NCI-H2196 treated with DMSO at 0.1 percent for 48 hours (cell line): ENCODE measurements at regions not wholly inside any gene's neighbourhood (a gene's known extent, or its start where the extent isn't known, plus 50 kb on each side); places are given as distances from the start of the nearest gene placed in this dataset.

Experiments
- DNase-seq: peaks from one replicate; lab custom pipeline; 2025; ENCODE audit not compliant: unreplicated experiment; lab: John Stamatoyannopoulos, UW

DNA sequence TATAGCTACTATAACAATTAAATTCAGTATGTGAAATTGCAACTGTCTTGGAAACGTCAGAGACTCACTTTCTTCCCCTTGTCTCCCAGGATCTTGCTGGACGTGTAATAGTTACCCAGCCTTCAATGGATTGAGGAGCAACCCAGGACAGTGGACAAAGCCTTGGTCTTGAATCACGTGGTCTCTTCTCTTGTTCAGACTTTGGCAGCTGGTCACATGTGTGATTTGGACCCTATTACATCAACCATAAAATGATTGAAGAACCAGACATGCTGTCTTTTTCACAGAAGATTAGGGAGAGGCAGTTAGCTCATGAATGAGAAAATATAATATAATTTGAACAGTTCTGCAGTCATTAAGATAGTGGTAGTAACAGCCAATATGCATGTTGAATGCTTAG lies 1085.5 kb upstream of the RBFOX1 start:
- no peak for DNase-seq

DNA sequence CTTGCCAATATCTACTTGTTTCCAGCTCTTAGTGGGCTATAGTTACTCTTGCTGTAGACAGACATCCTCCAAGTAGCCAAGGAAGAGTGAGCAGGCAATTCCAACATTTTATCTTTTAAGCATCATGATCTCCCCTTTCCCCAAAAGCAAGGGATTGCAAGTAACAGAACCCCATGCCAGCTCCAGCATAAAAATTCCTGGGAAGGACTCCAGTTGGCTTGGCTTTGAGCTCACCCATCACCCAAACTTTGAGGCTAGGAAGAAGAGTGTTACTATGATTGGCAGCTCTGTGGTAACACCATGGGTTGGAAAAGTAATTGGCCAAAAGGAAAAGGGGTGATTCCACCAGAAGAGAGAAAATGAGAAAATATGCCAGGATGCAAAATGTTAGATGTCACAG lies 1086.4 kb upstream of the RBFOX1 start:
- no peak for DNase-seq

DNA sequence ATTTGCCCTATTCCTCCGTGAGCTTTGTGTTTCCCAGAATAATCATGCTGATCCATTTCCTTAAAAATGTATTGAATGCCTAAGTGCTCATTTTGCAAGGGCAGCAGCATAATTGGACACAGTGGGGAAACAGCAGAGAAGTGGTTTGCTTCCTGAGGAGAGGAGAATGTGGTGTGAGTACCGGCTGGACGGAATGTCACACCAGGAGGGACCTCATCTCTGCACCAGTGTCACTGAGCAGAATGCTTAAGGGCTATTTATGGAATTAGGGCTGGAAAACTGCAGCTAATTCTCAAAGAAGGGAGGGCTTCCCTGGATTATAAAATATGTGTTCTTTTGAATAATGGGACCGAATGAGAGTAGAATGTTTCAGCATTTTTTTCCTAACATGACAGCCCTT lies 1100.6 kb upstream of the RBFOX1 start:
- no peak for DNase-seq

DNA sequence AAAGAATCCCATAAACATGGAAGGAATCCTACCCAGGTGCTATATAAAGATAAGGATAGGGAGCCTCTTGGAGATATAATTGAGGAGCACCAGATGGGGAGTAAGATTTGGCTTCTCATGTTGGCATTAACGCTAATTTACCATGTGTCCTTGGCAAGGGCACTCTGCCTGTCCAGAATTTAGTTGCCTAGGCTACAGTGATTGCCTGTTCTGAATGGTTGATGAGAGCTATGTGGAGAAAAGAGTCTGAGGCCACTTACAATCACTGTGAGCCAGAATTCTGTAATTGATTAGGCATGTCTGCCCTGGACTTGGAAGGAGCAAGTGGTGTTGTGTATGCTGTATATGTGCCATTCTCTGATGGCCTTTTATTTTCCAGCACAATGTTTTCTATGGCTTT lies 1101.2 kb upstream of the RBFOX1 start:
- no peak for DNase-seq

DNA sequence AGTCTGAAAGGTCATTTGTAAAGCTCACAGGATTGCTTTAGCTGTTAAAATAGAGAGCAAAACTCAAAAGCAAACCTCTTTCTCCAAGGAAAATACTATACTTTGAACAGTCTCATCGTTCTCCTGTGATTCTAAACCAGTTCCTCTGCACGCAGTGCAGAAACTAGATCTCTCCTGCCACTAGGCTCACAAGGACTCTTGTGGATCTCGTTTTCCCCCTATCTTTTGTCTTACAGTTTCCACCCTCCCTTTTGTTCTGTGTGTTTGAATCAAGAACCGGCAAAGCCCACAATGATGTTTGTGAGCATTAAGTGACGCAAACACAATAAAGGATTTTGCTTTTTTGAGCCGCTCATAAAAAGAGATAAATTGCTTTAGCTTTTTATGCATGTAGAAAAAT lies 1103.5 kb upstream of the RBFOX1 start:
- no peak for DNase-seq

DNA sequence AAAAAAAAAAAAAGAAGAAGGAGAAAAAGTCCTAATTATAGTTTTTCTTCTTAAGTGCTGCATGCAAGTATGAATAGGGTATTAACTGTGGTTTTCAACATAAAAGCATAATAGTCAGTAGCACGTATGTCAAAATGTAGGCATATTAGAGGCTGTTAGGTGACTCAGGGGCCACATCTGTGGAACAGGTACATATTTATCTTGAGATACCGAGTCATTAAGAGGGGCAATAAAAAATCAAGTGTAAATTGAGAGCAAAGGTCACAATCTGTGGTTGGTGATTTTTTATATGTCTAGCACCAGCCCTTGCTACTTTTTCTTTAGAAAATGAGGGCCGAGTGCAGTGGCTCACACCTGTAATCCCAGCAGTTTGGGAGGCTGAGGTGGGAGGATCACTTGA lies 1113.8 kb upstream of the RBFOX1 start:
- DNase-seq, result no peak

DNA sequence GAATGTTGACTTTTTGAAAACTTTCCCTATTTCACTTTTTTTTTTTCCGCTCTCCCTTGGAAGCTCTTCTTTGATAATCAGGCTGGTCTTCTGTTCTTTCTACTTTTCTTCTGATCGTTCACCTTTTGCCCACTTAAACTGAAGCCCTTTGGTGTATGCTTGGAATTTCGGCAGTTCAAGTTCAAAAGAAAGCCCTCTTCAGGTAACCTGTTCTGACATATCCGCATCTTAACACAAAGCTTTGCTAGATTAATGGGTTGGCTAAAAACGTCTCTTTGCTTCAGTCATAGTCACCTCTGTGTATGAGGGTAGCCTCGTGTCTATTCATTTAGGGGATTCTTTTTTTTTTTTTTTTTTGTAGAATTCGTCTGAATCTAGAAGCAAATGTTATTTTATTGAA lies 1115.8 kb upstream of the RBFOX1 start:
- no peak for DNase-seq

DNA sequence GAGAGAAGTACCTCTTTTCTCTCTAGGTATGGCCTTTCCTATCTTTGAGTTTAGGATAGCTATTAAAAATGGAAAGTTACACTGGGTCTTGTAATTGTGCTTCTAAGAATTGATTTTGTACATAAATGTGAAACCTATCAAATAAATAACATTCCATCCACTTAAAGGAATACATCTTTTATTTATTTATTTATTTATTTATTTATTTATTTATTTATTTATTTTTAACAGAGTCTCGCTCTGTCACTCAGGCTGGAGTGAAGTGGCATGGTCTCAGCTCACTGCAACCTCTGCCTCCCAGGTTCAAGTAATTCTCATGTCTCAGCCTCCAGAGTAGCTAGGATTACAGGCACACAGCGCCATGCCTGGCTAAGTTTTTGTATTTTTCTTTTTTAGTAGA lies 1114.0 kb upstream of the EEF2KMT start:
- no peak for DNase-seq

DNA sequence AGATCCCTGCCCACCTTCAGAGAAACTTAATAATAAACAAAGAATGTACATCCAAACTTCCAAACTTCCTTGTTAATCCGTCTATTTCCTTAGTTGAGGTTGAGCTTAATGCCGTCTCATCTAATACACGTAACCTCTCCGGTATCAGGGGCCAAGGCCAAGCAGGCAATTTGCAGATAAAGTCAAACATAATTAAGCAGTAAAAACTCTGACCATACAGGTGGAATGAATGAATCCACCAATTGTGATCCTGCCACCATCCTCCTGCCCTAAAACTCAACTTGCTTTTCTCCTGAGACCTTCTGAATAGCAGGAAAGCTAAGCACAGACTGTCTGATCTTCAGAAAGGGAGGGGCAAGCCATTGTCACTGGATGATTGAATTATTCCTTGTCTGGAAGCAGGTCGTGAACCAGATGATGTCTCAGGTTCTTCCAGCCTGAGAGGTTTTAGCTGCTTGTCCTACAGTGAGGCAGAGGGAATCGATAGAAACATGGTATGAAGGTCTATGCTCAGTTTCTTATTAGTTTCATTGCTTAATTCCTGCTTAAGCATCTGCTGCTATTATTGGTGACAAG lies 1111.8 kb upstream of the EEF2KMT start:
- no peak for DNase-seq

DNA sequence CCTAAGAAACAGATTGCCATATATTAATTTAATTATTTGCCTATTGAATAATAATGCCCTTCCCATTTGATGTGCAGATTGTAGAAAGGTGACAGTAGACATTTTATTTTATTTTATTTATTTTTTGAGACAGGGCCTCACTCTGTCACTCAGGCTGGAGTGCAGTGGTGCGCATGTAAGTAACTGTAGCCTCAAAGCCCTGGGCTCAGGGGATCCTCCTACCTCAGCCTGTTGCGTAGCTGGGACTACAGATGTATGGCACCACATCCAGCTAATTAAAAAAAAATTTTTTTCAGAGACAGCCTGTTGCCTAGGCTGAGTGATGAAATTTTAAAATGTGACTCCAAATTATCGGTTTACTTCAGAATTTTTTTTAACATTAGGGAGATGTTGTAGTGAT lies 1110.0 kb upstream of the EEF2KMT start:
- no peak for DNase-seq

DNA sequence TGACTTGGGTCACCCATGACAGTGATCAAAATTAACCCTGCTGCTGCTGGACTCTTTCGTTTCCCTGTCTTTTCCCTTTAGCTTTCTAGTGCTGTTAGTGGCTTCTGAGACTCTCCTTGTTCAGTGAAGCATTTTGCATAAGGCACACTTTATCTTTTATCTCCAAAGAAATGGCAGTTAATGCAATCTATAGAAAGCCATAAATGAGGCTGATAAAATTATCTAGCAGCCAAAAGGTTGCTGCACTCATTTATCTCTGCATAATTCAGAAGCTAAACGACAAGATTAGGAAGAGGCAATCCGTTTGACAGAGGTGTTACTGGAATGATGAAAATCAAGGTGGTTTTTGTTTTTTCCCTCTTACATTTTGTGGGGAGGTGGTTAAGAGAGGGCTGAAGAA lies 1109.5 kb upstream of the EEF2KMT start:
- no peak for DNase-seq

DNA sequence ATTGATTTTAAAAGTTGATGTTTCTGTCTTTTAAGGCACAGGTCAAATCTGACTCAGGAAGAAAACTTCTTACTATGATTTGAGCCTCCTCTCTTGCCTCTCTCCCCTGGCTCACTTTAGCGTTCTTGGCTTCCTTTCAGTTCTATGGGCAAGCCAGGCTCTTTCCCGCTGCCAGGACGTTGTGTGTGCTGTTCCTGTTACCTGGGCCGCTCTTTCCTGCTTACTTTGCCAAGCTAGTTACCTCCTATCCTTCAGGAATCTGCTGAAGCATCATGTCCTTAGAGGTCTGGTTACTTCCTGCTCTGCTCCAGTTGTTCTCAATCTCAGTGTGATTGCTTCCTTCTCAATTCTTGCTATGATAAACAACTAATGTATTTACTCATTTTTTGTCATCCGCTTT lies 1108.5 kb upstream of the EEF2KMT start:
- no peak for DNase-seq

DNA sequence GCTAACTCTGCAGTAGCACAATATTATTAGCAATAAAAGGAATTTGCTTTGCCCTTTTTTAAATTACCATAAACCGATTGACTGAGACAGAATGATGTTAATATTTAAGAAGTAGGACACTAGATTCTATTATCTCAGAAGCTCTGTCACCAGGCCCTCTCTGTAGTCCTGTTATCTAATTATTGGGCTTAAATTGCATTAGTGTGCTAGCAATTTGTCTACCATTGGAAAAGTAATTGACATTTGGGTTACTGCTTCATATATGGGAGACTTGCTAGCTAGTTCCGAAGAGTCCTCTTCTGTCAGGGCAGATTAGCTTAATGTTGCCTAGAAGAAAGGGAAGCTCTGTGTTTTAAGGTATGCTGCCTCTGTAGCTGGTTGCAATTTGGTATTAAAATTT lies 1107.3 kb upstream of the EEF2KMT start:
- DNase-seq, result no peak

DNA sequence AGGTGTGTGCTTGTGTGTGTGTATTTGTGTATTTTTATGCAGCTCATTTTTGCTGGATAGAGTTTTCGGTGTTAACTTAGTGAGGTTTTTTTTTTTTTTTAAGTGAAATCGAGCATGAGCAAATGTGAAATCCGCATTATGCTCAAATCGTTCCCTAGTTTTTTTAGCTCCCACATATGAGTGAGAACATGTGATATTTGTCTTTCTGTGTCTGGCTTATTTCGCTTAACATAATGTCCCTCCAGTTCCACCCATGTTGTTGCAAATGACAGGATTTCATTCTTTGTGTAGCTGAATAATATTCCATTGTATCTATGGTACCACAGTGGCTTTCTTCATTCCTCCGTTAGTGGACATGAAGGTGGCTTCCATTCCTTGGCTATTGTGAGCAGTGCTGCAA lies 1103.3 kb upstream of the EEF2KMT start:
- DNase-seq, result no peak

DNA sequence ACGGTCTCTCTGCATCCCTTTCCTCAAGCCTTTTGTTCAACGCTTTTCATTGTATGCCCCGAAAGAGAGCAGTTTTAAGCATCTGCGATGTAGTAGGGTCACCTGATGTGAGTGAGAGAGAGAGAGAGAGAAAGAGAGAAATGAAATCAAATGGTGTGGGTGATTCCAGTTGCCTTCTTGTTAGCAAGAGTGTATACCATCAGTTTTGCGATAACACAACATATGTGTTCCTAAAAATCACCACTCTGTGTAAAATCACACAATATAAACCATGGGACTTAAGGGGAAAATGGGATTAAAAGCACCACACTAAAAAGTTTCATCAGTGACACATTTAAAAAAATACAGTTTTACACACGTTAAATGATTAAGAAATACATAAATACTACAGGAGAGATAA lies 1102.7 kb upstream of the EEF2KMT start:
- no peak for DNase-seq

DNA sequence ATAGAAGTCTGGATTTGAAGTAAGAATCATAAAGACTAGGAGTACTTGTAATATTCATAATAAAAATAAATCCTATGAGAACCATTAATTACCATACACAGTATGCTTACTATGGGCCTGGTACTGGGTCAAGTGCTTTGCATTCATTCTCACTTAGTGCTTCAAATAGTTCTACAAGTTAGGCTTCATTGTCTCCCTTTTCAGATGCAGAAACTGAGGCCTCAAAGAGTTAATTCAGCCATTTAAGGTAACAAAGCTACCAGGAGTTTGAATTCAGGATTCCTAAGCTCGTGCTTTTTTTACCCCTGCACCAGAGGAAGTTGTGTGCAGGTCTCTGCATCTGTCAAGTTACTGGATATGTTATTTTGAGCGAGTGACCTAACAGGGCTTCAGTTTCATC lies 1098.4 kb upstream of the EEF2KMT start:
- DNase-seq, result no peak

DNA sequence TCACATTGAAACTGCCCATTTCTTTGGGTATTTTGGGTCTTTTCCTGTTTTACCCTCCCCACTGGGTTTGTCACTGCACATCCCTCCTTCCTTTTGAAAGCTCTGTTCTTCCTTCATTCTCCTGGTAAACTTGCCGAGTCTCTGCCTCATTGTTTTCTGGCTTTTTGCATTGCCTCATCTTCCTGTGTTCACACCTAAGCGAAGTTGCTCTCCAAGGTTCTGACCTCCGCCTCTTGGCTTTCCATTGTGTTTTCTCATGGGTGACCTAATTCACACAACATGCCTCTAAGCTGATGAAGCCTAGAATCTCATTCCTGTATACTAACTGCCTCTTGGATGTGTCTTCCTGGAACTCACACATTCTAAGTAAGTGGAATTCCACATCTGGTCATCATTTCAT lies 1096.1 kb upstream of the EEF2KMT start:
- DNase-seq, result no peak

DNA sequence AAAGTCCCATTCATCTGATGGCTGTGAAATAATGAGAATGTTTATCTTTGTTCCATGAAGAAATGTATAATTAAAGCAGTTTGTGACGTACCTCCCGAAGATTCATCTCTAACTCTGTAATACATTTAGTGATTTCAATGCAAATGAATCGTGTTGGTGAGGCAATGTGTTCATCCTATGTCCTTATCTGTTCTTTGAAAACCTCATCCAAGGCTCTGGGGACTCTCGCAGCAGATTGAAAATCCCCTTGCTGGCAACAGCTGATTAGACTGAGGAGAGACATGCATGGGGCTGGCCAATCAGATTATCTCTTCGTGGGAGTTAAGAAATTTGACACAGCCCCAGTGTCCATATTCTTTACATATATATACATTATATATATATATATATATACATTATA lies 1095.4 kb upstream of the EEF2KMT start:
- no peak for DNase-seq

DNA sequence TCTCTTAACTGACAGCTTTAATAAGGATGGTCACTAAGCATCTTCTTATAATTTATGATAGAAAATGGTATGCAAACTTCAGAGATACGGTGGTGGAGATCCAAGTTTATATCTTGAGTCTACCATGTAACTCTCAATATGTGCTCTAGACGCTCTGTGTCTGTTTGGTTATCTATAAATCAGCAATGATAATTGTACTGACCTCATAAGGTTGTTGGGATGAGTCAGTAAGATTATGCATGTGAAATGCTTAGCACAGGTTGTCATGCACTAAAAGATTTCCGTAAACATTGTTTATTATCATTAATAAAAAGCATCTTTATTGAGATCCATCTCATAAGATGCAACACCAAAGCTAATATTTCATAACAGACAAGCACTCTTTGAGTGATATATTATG lies 1094.9 kb upstream of the EEF2KMT start:
- no peak for DNase-seq

DNA sequence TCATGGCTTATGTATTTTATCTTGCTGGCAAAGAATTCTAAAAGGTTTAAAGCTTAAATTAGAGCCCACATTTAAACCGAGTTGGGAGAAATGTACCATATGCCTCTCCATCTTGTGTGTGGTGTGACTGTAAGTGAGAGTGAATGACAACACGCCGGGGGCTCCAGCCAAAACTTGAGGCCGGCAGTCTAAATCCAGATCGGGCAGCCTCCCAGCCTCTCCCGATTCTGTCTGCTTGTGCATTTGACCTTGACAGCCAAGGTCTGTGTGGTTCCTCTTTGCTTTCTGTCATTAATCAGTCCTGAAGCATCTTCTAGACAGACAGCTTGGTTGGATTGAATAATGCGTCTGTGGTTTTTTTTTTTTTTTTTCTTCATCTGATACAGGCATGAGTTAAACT lies 1093.2 kb upstream of the EEF2KMT start:
- no peak for DNase-seq

DNA sequence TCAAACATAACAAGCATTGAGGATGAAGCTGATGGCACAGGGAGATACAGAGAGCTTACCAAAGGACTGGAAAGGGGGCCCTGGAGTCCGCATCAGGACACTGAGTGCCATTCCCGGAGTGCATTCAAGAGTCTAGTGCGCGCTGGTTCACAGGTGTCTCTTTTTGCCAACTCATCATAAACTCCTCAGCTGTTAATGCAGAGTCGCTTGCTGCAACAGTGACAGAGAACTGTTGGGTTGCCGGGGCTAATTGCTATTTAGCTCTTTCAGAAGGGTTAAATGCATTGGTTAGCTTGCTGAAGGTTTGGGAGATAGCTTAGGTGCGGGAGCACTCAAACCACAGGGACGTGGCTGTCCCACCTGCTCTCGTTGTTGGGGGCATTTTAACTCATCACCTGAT lies 1091.6 kb upstream of the EEF2KMT start:
- no peak for DNase-seq

DNA sequence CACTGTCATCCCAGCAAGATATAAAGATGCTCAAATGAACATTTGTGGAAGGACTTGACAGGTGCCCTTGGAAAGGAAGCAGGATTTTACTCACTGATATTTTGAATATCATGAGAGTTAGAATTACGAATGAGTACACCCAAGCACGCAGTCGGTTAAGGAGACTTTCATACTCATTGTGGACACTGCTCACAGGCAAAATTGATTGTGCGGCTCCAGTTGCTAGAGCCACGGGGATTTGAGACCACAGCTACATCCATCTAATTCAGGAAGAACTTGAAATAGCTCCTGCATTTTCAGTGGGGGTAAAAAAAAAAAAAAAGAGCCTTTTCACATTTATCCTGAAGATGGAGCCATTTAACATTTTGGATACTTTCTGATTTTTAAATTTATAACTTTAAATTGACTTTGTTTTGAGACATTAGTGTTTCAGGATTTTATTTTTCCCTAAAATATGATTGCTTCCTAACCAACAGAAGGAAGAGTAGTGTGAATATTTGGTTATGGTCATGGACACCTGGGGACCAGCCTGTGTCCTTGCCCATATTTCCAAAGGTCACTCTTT lies 1080.1 kb upstream of the EEF2KMT start:
- no peak for DNase-seq

DNA sequence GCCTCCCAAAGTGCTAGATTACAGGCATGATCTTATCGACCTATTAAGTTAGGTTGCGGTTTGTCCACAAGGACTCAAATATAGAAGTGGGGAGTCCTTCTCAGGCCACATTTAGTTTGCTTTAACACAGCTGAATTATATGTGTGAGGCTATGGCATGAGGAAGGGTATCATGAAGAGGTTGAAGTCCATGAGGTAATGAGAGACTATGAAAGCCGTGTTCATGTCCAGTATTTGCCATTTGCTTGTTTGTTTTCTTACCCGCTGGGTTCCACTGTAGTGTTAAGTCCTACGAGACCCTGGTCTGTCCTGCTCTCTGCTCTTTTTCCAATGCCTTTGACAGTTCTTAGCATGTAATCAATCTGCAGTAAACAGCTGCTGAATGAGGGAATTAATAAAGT lies 1072.4 kb upstream of the EEF2KMT start:
- DNase-seq, result no peak
